Hematopoietic multipotent progenitor cell treated with erythropoietin and hydrocortisone succinate and interleukin-3 and kit ligand, for 17 days (in vitro differentiated cells): ENCODE measurements at regions not wholly inside any gene's neighbourhood (a gene's known extent, or its start where the extent isn't known, plus 50 kb on each side); places are given as distances from the start of the nearest gene placed in this dataset.
"Not testable (repeated sequence)": the region's sequence is repeated elsewhere in the genome, so short reads cannot be mapped to it uniquely, and the experiment has no call there.

Source experiments
- DNase-seq: peaks from one replicate; pipeline ENCODE4 v3.0.0-alpha.2; 2015; ENCODE audit warnings: low spot score

GRCh38 chr12:61290473-61290872, 969.7 kb upstream of the USP15 start:
- no peak for DNase-seq

DNA sequence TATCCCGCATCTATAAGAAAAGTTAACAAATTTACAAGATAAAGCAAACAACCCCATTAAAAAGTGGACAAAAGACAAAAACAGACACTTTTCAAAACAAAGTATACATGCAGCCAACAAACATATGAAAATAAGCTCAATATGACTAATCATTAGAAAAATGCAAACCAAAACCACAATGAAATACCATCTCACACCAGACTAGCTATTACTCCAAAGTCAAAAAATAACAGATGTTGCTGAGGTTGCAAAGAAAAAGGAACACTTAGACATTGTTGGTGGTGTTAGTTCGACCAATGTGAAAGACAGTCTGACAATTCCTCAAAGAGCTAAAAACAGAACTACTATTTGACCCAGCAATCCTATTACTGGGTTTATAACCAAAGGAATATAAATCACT, 968.6 kb upstream of the USP15 start:
- no peak for DNase-seq

DNA sequence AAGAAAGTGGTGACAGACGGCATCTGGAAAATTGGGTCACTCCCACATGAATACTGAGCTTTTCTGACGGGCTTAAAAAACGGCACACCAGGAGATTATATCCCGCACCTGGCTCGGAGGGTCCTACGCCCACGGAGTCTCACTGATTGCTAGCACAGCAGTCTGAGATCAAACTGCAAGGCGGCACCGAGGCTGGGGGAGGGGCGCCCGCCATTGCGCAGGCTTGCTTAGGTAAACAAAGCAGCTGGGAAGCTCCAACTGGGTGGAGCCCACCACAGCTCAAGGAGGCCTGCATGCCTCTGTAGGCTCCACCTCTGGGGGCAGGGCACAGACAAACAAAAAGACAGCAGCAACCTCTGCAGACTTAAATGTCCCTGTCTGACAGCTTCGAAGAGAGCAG, 966.2 kb upstream of the USP15 start:
- DNase-seq = not testable (repeated sequence)

DNA sequence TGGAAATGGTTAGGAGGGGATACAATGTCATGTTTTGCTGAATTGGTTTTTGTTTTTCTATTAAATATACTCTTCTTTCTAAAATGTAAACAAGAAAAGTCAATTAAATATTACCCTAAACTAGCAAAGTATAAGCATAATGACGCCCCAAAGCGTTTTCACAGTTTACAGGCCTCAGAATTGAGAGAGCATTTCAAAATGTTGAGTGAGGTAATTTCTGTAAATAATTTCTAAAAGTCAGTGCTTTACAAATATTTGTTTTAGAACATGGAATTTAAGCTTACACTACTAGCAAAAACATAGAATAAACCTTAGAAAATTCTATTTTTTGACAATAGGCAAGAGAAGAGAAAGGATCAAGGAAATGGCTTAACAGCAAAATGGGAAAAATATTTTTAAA, 958.4 kb upstream of the USP15 start:
- no peak for DNase-seq

DNA sequence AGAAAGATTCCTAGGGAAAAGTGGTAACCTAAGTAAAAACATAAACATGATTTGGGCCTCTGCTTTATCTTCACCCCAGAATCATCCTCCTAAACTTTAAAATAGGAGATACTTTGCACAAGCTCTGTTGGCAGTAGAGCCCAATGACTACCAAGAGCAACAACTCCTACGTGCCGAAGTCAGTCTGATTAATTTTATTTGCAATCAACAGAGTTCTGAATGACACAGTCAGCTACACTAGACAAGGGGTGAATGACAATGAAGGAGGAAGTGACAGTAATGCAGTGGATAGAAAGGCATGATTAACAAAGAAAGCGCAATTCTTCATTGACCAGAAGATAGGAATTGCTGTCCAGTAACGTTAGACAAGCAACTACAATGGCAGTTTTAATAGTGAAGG, 957.9 kb upstream of the USP15 start:
- no peak for DNase-seq

DNA sequence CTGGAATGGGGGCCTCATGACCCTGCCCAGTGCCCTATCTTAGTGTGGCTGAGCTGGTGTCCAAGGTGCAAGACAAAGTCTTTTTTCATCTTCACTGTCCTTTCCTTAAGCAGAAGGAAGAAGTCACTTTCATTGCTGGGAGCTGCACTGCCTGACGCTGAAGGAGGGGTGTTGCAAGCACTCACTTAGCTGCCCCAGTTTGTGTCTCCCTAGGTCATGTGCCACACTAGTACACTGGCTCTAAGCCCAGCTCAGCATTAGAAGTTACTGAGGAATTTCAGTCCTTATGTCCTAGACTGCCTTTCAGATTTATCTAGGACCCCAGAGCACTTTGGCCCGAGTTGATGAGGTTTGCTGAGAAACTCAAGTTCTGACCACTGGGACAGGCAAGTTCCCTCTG, 952.0 kb upstream of the USP15 start:
- no peak for DNase-seq

DNA sequence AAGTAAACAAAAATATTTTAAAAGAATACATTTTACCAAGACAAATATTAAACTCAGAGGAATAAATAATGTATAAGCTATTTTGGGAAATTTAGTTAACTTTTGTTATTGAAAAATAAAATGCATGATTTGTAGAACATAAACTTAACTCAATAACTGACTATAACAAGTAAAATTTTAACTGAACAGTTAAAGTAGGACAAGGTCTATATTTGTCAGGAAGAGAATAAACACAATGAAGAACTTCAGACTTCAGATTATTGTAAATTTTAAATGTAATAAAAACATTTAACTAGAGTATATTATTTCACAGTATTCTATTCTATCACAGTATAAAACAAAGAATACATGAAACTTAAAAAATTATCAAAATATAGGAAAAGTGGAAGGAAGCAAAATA, 948.8 kb upstream of the USP15 start:
- no peak for DNase-seq

DNA sequence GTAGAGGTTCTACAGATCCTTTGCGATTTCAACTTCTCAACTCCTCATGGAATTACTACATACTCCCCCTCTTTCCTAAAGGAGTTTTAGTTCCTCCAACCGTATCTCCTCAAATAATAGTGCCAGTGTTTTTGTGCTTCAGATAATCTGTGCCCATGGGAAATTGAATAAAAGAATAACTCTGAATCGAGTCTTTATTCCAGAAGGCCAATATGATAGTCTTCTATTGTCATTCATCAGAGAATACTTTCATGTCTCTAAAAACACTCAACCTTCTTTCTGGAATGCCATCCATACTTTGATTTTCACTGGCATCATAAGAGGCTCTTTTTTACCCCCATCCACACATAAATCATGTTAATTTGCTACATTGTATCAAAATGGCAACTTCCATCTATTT, 911.3 kb upstream of the USP15 start:
- DNase-seq = no peak

DNA sequence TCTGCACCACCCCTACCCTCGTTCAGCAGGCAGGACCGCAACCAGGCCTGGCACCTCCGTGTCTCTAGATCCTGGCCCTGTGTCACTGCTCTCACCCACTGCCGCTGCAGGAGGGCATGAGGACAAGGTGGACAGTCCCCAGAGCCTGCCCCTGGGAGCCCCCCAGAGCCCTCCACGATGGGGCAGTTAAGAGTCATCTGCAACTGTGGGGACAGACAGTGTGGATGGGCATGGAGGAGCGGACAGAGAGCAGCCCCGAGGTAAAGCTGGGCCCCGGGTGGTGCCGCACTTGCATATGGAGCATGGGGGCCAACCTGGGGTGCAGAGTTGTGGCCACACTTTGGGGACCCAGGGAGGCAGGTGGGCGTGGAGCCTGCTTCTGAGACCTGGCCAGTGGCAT, 905.1 kb upstream of the USP15 start:
- DNase-seq = no peak

GRCh38 chr12:61356485-61356884, 903.7 kb upstream of the USP15 start:
- no peak for DNase-seq

DNA sequence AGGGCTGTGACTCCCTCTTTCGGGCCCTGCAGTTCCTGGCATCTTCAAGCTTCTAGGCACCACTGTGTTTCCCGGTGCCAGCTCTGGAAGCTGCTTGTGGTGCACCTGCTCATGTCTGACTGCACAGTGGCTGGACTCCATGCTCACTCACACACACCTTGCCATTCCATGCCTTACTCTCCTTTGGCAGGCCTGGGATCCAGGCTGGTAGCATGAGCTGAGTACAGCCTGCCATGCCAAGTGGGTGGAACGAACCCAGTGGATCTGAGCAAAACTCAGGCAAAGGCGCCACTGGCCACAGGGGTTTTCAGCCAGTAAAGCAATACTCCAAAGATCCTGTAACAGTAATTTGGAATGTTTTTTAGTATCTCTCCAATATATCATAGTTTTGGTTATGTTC, 902.7 kb upstream of the USP15 start:
- DNase-seq = no peak

DNA sequence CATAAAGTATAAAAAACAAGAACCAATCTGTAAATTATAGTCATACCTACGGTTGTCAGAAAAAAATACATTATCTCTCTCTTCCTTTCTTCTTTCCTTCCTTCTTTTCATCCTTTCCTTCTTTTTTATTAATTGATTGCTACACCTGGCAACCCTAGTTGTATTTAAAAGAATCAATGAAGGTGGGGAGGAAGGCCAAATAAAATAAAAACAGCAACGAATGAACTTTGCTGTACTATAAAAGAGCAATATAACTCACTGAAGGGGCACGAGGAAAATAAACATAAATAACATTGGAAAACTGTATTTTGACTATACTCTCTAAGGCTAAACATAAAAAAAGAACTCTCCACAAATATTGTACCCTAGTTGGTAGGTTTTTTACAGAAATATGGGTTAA, 898.2 kb upstream of the USP15 start:
- DNase-seq = no peak

GRCh38 chr12:61365001-61365400, 895.2 kb upstream of the USP15 start:
- no peak for DNase-seq

DNA sequence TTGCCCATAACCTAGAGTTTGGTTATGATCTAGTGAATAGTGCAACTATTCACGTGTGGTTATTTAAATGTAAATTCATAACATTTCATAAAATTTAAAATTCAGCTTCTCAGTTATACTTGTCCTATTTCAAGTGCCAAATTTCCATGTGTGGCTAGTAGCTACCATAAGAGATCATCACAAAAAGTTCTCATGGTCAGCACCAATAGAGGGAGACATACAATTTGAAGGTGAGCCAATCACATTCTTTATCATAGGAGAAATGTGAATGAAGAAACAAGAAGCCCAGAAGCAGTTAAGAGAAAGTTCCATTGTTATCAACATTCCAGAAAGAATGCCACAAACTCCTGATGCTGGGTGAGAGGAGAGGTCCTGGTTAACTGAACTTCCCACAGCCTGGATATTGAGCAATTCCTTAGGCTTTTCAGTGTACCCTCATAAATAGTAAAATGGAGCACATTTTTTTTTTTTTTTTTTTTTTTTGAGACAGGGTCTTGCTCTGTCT, 892.9 kb upstream of the USP15 start:
- DNase-seq = no peak

DNA sequence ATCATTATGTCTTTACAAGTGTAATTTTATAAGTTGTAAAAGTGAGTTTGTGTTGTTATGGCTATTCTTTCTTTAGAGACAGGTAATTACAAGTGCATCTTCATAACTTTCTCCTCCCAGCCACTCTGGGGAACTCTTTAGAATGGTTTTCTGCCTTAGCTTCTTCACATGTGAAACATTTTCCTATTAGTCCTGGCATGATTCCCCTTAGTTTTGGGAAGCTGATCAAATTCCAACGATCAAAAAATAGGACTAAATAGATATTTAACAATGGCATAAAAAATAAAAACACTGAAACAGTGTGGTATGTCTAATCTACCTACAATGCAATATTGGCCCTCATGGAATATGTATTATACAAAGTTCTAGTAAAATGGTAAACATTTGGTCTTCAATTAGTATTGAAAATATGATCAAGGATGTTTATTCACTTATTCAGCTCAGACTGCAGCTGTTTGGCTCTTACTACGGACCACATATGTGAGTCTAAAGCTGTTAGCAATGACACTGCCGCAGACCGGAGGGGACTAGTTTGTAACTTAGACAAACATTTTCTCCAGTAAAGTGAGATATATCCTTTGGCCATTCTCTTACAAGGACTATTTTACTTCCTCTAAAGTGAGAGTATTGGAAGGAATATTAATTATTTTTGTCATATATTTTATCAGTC, 890.8 kb upstream of the USP15 start:
- DNase-seq = no peak

DNA sequence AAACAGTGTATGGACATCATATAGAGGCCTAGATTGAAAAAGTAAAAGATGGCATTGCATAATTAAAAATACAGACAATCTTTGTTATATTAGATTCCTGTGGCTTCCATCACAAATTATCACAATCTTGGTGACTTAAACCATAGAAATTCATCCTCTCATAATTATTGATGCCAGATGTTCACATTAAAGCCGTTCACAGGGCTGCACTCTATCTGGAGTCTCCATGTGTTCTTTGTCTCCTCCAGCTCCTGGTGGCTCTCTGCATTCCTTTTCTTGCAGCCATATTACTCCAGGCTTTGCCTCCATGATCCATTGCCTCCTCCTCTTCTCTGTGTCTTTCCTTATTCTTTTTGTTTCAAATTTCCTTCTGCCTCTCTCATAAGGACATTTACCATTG, 875.7 kb upstream of the USP15 start:
- DNase-seq = no peak

GRCh38 chr12:61385771-61386170, 874.4 kb upstream of the USP15 start:
- no peak for DNase-seq

GRCh38 chr12:61397668-61398067, 862.5 kb upstream of the USP15 start:
- no peak for DNase-seq

DNA sequence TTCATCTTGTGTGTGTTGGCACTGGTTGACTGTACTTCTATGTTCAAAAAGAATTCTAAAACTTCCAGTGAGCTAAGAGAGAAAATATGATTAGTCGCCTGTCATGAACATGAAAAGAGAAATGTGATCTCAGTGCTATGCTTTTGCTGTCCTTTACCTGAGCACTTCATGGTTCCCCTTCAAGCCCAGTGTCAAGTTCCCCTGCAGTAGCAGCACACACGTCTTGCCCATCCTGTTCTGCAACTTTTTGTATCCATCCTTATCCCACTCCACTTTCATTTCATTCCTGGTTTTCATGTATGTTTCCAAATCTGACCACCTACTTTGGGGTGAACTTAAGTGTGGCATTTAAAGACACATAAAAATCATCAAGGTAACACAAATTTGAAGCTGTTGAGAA, 848.0 kb upstream of the USP15 start:
- no peak for DNase-seq

- no peak for DNase-seq
Observed at GRCh38 chr12:61414470-61414869, 845.7 kb upstream of the USP15 start.

DNA sequence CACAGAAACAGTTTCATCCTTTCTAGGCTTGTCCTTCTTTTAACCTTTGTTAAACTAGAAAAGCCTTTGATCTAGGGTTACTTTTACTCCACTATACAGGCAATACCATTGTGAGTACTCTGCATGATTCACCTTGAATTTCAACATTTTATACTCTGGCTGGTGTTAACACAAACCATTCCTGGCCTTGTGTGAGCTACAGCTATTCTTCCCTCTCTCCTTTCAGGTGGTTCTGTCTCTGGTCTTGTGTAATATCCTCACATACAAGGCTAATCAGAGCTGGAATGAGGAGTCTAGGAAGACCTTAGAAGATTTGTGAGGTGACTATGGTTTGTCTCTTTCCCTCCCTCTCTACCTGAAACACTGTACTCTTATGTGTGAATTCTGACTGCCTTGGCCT, 837.4 kb upstream of the USP15 start:
- no peak for DNase-seq

DNA sequence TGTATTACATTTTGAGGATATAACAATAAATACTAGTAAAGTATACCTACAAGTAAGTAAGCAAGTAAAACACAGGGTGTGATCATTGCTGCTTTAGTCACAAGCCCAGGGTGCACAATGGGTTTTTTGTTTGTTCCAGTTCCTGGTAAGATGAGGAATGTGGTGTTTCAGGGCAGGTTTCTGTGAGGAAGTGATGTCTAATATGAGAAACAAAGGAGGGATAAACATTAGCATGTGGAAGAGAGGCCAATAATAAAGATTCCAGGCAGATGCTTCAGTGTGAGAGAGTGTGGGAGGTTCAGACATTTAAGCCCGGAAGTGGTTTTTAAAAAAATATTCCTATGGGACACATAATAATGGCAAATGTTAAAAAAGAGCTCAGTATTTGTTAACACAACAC, 808.1 kb upstream of the USP15 start:
- DNase-seq = no peak

- DNase-seq = no peak
Observed at GRCh38 chr12:61487728-61488127, 772.5 kb upstream of the USP15 start.
